ENCODE measurements at regions not wholly inside any gene's neighbourhood (a gene's known extent, or its start where the extent isn't known, plus 50 kb on each side); places are given as distances from the start of the nearest gene placed in this dataset.

DNA sequence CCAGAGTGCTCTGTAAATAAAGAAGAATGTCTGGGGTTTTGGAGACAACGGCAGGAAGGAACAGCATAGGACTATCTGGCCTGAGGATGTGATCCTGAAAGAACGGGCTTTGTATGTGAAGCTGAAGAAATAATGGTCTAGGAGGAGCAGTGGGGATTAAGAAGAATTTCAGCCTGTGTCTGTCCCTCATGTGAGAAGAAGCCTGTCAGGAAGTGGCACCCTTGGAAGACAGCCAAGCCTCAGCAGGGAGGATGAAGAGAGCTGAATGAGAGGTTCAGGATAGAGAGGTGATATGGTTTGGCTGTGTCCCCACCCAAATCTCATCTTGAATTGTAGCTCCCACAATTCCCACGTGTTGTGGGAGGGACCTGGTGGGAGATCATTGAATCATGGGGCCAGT lies 56.9 kb upstream of the TCL1A start:
- CTCF ChIA-PET (ENCODE audit: low intra/inter-chr PET ratio) = no interaction called here
- Histone ChIP-seq H3K4me2 (ENCODE audit: insufficient read depth, low read length) (no peak overlapping the region), H3K9me1 (ENCODE audit: control insufficient read depth, insufficient read depth, low read length) (no peaks in the 10 kb centered on the region), H3K9me3 (replicated peaks; ENCODE audit: control insufficient read depth, insufficient read depth, low read depth, low read length) (no peaks in the 10 kb centered on the region), H3K9ac (ENCODE audit: insufficient read depth in 1 of 2, low read depth in 2 of 2, low read length in 2 of 2) (no peak overlapping the region), H2AFZ (ENCODE audit: low read depth, low read length) (no peak overlapping the region), H3K27ac (ENCODE audit: extremely low read depth, low read depth, low read length) (no peak overlapping the region), H3K4me3 (no peak overlapping the region), H3K4me1 (replicated peaks in 1 of 2; ENCODE audit: control insufficient read depth in 2 of 2, insufficient read depth in 2 of 2, low read length in 2 of 2) (no peaks in the 10 kb centered on the region; a peak in 1 of 5 replicates), H3K79me2 (ENCODE audit: control insufficient read depth, insufficient read depth, low read length) (no peaks in the 10 kb centered on the region), H3K27me3 (ENCODE audit: control insufficient read depth in 2 of 2, insufficient read depth in 2 of 2, low read length in 2 of 2) (no peaks in the 10 kb centered on the region), H4K20me1 (replicated peaks; ENCODE audit: control insufficient read depth, insufficient read depth, low read length) (0 out of 2 replicates have a peak, but pooled peaks cover 4% of the 10 kb centered on the region), H3K36me3 (ENCODE audit: control insufficient read depth, insufficient read depth, low read length) (no peaks in the 10 kb centered on the region)
- in situ Hi-C loops (cut with MboI) = loop anchor here (5.0 kb wide), 1 partner anchor 203 kb away; no protein-coding TSS in a partner anchor
- POLR2A ChIA-PET = no interaction called here
- WGBS (ENCODE audit: insufficient coverage, low coverage, missing lambda C conversion rate) = 0% methylated on average over 3 of the region's 3 CpGs
- DNase-seq (ENCODE audit: extremely low read depth in 1 of 4, low spot score in 3 of 4) (no peak), FAIRE-seq (no peak), ATAC-seq (no peak)
- intact Hi-C loops (cut with micrococcal nuclease) = loop anchor here (5.0 kb wide), 1 partner anchor 163 kb away; no protein-coding TSS in a partner anchor
- BruUV-seq (replicated peaks) = no TSS peak
- TF ChIP-seq HCFC1 (IDR thresholded peaks at IDR 0.05; ENCODE audit: low read depth, low read length) (no peak), DNMT1 (IDR thresholded peaks at IDR 0.05) (no peak), ZNF311 (CRISPR knock-in tag; IDR thresholded peaks at IDR 0.05) (no peak), ETV1 (tag; conservative IDR thresholded peaks at IDR 0.05; ENCODE audit: low read depth) (no peak), ZFP30 (CRISPR knock-in tag; IDR thresholded peaks at IDR 0.05; ENCODE audit: borderline replicate concordance) (no peak), PHF21A (IDR thresholded peaks at IDR 0.05; ENCODE audit: borderline replicate concordance, low read depth) (no peak), FOXP4 (CRISPR knock-in tag; IDR thresholded peaks at IDR 0.05; ENCODE audit: borderline replicate concordance) (no peak), PHF20 (IDR thresholded peaks at IDR 0.05; ENCODE audit: partially characterized antibody) (no peak), THRAP3 (IDR thresholded peaks at IDR 0.05; ENCODE audit: borderline replicate concordance) (no peak), RBM14 (IDR thresholded peaks at IDR 0.05; ENCODE audit: borderline replicate concordance, insufficient read depth, low read depth, low read length) (no peak)
- TF ChIP-seq, protein P1, sequence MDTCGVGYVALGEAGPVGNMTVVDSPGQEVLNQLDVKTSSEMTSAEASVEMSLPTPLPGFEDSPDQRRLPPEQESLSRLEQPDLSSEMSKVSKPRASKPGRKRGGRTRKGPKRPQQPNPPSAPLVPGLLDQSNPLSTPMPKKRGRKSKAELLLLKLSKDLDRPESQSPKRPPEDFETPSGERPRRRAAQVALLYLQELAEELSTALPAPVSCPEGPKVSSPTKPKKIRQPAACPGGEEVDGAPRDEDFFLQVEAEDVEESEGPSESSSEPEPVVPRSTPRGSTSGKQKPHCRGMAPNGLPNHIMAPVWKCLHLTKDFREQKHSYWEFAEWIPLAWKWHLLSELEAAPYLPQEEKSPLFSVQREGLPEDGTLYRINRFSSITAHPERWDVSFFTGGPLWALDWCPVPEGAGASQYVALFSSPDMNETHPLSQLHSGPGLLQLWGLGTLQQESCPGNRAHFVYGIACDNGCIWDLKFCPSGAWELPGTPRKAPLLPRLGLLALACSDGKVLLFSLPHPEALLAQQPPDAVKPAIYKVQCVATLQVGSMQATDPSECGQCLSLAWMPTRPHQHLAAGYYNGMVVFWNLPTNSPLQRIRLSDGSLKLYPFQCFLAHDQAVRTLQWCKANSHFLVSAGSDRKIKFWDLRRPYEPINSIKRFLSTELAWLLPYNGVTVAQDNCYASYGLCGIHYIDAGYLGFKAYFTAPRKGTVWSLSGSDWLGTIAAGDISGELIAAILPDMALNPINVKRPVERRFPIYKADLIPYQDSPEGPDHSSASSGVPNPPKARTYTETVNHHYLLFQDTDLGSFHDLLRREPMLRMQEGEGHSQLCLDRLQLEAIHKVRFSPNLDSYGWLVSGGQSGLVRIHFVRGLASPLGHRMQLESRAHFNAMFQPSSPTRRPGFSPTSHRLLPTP (IDR thresholded peaks at IDR 0.05; ENCODE audit: borderline replicate concordance, extremely low read depth, insufficient read length) = no peak
- TF ChIP-seq, protein P2, sequence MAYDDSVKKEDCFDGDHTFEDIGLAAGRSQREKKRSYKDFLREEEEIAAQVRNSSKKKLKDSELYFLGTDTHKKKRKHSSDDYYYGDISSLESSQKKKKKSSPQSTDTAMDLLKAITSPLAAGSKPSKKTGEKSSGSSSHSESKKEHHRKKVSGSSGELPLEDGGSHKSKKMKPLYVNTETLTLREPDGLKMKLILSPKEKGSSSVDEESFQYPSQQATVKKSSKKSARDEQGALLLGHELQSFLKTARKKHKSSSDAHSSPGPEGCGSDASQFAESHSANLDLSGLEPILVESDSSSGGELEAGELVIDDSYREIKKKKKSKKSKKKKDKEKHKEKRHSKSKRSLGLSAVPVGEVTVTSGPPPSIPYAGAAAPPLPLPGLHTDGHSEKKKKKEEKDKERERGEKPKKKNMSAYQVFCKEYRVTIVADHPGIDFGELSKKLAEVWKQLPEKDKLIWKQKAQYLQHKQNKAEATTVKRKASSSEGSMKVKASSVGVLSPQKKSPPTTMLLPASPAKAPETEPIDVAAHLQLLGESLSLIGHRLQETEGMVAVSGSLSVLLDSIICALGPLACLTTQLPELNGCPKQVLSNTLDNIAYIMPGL (CRISPR knock-in tag; IDR thresholded peaks at IDR 0.05) = no peak

Data from K562 (cell line).